Natural killer cell (primary cell): ENCODE measurements at regions not wholly inside any gene's neighbourhood (a gene's known extent, or its start where the extent isn't known, plus 50 kb on each side); places are given as distances from the start of the nearest gene placed in this dataset.

ENCODE experiments used
- ATAC-seq, 3 donors: fragments of 150-1000 bp in 2 of 3; fragments of 200-7000 bp in 1 of 3; cut with Tn5 transposase; 1 replicate in 1 of 3; 2 replicates in 2 of 3; pipeline ENCODE4 v1.10.0; 2021; ENCODE audit warnings: mild to moderate bottlenecking in 2 of 3, moderate library complexity in 2 of 3
- DNase-seq, 2 donors: peaks; one replicate each; pipeline versions ENCODE4 v3.0.0 to v3.0.0-alpha.2; 2013 to 2021; ENCODE audit warnings: mixed read lengths in 1 of 2
- H3K27ac ChIP-seq: one replicate; pipeline ENCODE4 v1.5.1; 2013; ENCODE audit warnings: mild to moderate bottlenecking, low read length
- H3K27me3 ChIP-seq: one replicate; pipeline ENCODE4 v1.6.1; 2013; ENCODE audit warnings: low read length; ENCODE audit not compliant: control insufficient read depth, insufficient read depth
- H3K36me3 ChIP-seq: one replicate; pipeline ENCODE4 v1.6.1; 2013; ENCODE audit warnings: low read length; ENCODE audit not compliant: control insufficient read depth, insufficient read depth
- H3K4me1 ChIP-seq: one replicate; pipeline ENCODE4 v1.6.1; 2013; ENCODE audit warnings: low read length; ENCODE audit not compliant: control insufficient read depth, insufficient read depth
- H3K4me3 ChIP-seq: one replicate; pipeline ENCODE4 v1.5.1; 2013; ENCODE audit warnings: low read length
- H3K9me3 ChIP-seq: one replicate; pipeline ENCODE4 v1.6.1; 2013; ENCODE audit warnings: low read length; ENCODE audit not compliant: control insufficient read depth, insufficient read depth
- H3K27ac Mint-ChIP-seq, 2 donors: one replicate each; pipeline ENCODE4 v1.8.0; 2022; ENCODE audit warnings: mild to moderate bottlenecking in 2 of 2, mixed read lengths in 2 of 2, moderate library complexity in 1 of 2
- H3K27me3 Mint-ChIP-seq, 2 donors: one replicate each; pipeline ENCODE4 v1.8.0; 2022; ENCODE audit warnings: low read depth in 2 of 2, mixed read lengths in 2 of 2
- H3K36me3 Mint-ChIP-seq: one replicate; pipeline ENCODE4 v1.8.0; 2022; ENCODE audit warnings: mixed read lengths
- H3K4me1 Mint-ChIP-seq, 2 donors: one replicate each; pipeline ENCODE4 v1.8.0; 2022; ENCODE audit warnings: mixed read lengths in 2 of 2
- H3K4me3 Mint-ChIP-seq: one replicate; pipeline ENCODE4 v1.8.0; 2022; ENCODE audit warnings: mild to moderate bottlenecking, moderate library complexity, mixed read lengths
- H3K9me3 Mint-ChIP-seq, 2 donors: one replicate each; pipeline ENCODE4 v1.8.0; 2022; ENCODE audit warnings: mixed read lengths in 2 of 2
- CTCF ChIP-seq: fragments of 200-600 bp; IDR thresholded peaks from one replicate; pipeline ENCODE4 v1.8.0; 2022; ENCODE audit warnings: antibody characterized with exemption
- WGBS: methylation state at CpG from one replicate; pipeline ENCODE4 v1.1.7; 2013; ENCODE audit warnings: missing lambda C conversion rate; ENCODE audit not compliant: insufficient coverage; 5-methylcytosine and 5-hydroxymethylcytosine counted together
- intact Hi-C: fragments of 100-400 bp; cut with micrococcal nuclease; formaldehyde crosslinking; loops from one replicate; pipeline ENCODE4 v1.14.2; 2022

- intact Hi-C loops: no loop called here
- no peak overlapping the region for H3K4me3 Mint-ChIP-seq
- no peak overlapping the region for H3K27ac ChIP-seq
- no peak overlapping the region for H3K27ac Mint-ChIP-seq
- H3K4me3 ChIP-seq: no peak overlapping the region
- H3K9me3 Mint-ChIP-seq: no peaks in the 10 kb centered on the region
- TF ChIP-seq CTCF: no peak
- no peaks in the 10 kb centered on the region for H3K27me3 ChIP-seq
- no peaks in the 10 kb centered on the region for H3K9me3 ChIP-seq
- H3K36me3 ChIP-seq: no peaks in the 10 kb centered on the region
- no peak for ATAC-seq
- H3K27me3 Mint-ChIP-seq: peaks cover 4 to 15% of the 10 kb centered on the region in 2 donors
- peaks cover 0 to 7% of the 10 kb centered on the region in 2 donors for H3K4me1 Mint-ChIP-seq
- 78% methylated on average over 3 of the region's 3 CpGs for WGBS
- no peak for DNase-seq
- H3K36me3 Mint-ChIP-seq: no peaks in the 10 kb centered on the region
- H3K4me1 ChIP-seq: no peaks in the 10 kb centered on the region
Measured at GRCh38 chr10:118955531-118955930, 74.0 kb upstream of the NANOS1 start.

DNA sequence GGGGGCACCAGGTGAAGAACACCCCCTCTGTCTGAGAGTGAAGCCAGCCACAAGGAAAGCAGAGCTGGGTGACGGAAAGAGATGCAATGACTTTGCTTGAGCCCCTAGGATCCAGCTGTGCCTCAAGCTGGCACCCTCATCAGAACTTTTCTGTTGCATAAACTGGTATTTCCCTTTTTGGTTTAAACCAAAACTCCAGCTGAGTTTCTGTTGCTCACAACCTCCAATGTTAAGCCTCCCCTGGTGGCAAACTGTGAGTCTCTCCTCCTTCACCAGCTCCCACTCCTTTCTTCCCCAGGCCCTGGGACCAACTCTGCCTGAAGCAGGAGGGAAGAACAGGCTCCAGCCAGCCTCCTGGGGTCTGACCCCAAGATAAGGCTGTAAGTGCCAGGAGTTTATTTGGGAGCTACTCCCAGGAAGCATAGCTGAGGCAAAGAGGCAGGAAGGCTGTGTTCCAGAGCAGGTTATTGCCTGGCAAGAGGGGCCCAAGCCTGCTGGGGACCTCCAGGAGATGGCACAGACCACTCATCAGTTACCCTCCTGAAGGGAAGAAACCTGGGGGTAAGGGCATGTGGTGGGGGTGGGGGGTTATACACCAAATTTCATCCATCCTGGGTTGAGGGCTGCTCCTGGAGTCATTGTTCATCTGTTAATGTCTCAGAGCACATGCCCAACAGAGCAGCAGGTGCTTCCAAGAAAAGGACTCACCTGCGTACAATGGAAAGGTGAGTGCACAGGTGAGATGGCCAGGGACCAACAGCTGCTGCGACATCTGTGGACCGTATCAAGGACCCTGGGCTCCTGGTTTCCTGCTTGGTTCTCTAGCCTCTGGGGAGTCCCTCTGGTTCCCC lies 73.3 kb upstream of the NANOS1 start:
- 93% methylated on average over 4 of the region's 4 CpGs for WGBS
- H3K36me3 Mint-ChIP-seq: no peaks in the 10 kb centered on the region
- no peaks in the 10 kb centered on the region for H3K27me3 ChIP-seq

GRCh38 chr10:118956802-118957442 lies 72.6 kb upstream of the NANOS1 start:
- no peak for TF ChIP-seq CTCF
- H3K9me3 Mint-ChIP-seq: no peaks in the 10 kb centered on the region
- DNase-seq (no peak), ATAC-seq (no peak)
- intact Hi-C loops: no loop called here
- Histone ChIP-seq H3K4me3 (no peak overlapping the region), H3K27me3 (no peaks in the 10 kb centered on the region), H3K4me1 (no peaks in the 10 kb centered on the region), H3K9me3 (no peaks in the 10 kb centered on the region), H3K27ac (no peak overlapping the region), H3K36me3 (no peaks in the 10 kb centered on the region)
- H3K36me3 Mint-ChIP-seq: no peaks in the 10 kb centered on the region
- peaks cover 4 to 8% of the 10 kb centered on the region in 2 donors for H3K27me3 Mint-ChIP-seq
- no peak overlapping the region for H3K27ac Mint-ChIP-seq
- H3K4me1 Mint-ChIP-seq: peaks cover 0 to 7% of the 10 kb centered on the region in 2 donors
- 81% methylated on average over 4 of the region's 5 CpGs for WGBS
- H3K4me3 Mint-ChIP-seq: no peak overlapping the region

More for the DNA sequence above, 73.3 kb upstream of the NANOS1 start:
- no peak for TF ChIP-seq CTCF
- Mint-ChIP-seq H3K27me3 (peaks cover 4 to 12% of the 10 kb centered on the region in 2 donors), H3K4me3 (no peak overlapping the region), H3K9me3 (no peaks in the 10 kb centered on the region), H3K4me1 (peaks cover 0 to 7% of the 10 kb centered on the region in 2 donors), H3K27ac (no peak overlapping the region)
- intact Hi-C loops: no loop called here
- no peak for ATAC-seq
- Histone ChIP-seq H3K4me1 (no peaks in the 10 kb centered on the region), H3K27ac (no peak overlapping the region), H3K36me3 (no peaks in the 10 kb centered on the region), H3K9me3 (no peaks in the 10 kb centered on the region), H3K4me3 (no peak overlapping the region)
- no peak for DNase-seq
